ENCODE measurements at regions not wholly inside any gene's neighbourhood (a gene's known extent, or its start where the extent isn't known, plus 50 kb on each side); places are given as distances from the start of the nearest gene placed in this dataset.

- no peak overlapping the region for H3K27ac Mint-ChIP-seq
- WGBS (ENCODE audit: extremely low coverage, insufficient read length, low lambda C conversion rate) = no CpG with 5 or more reads among the region's 2 CpGs
These were observed 154.0 kb downstream of the LY86 start for GRCh38 chr6:6742535-6742934.

More at GRCh38 chr6:6742535-6742934, 154.0 kb downstream of the LY86 start:
- H3K9ac ChIP-seq (ENCODE audit: extremely low read depth, insufficient read length, low read length) = no peak overlapping the region
- no peak overlapping the region for H4K91ac ChIP-seq (ENCODE audit: insufficient read length, low read depth, low read length)
- H3K27ac ChIP-seq (ENCODE audit: insufficient read length, low read depth, low read length) = no peak overlapping the region
- H4K8ac ChIP-seq (replicated peaks; ENCODE audit: insufficient read length, low read depth, low read length) = no peak overlapping the region
- no peak overlapping the region for H2AFZ ChIP-seq (ENCODE audit: low read length)
- H3K4me1 ChIP-seq (ENCODE audit: insufficient read depth, low read length) = 0 out of 2 replicates have a peak, but pooled peaks cover 2% of the 10 kb centered on the region
- no peak for DNase-seq
- no peak overlapping the region for H2AK5ac ChIP-seq (ENCODE audit: insufficient read length, low read length)
- H3K23me2 ChIP-seq (ENCODE audit: insufficient read length, low read depth, low read length, poor library complexity, severe bottlenecking) = no peaks in the 10 kb centered on the region
- H4K5ac ChIP-seq (ENCODE audit: insufficient read length, low read depth, low read length) = no peak overlapping the region
- H2BK5ac ChIP-seq (ENCODE audit: insufficient read length, low read length) = no peak overlapping the region
- peaks cover 2% of the 10 kb centered on the region for H4K20me1 ChIP-seq (ENCODE audit: control insufficient read depth, insufficient read depth, insufficient read length)
- Mint-ChIP-seq H3K27me3 (ENCODE audit: low read depth) (0 out of 2 replicates have a peak, but pooled peaks cover 2% of the 10 kb centered on the region), H3K4me1 (peaks cover 18 to 23% of the 10 kb centered on the region in 2 experiments), H3K36me3 (ENCODE audit: insufficient read depth in 1 of 3, low read depth in 3 of 3) (no peaks in the 10 kb centered on the region), H3K9me3 (peaks cover 0 to 7% of the 10 kb centered on the region in 2 experiments; a peak in 3 of 5 replicates), H3K4me3 (no peak overlapping the region; a peak in 1 of 5 replicates)
- no peak overlapping the region for H2BK20ac ChIP-seq (ENCODE audit: low read depth, low read length, poor library complexity, severe bottlenecking)
- no peaks in the 10 kb centered on the region for H3K27me3 ChIP-seq (ENCODE audit: insufficient read depth, low read length)
- H2BK120ac ChIP-seq (ENCODE audit: low read depth, low read length, poor library complexity, severe bottlenecking) = no peak overlapping the region
- H3K4ac ChIP-seq (ENCODE audit: low read depth, low read length) = no peak overlapping the region
- no peak for TF ChIP-seq CTCF (conservative IDR thresholded peaks at IDR 0.05)
- no peak overlapping the region for H3K14ac ChIP-seq (ENCODE audit: insufficient read depth, low read length)
- H3K79me2 ChIP-seq (ENCODE audit: insufficient read depth, low read length) = no peaks in the 10 kb centered on the region
- no peak overlapping the region for H3K56ac ChIP-seq (ENCODE audit: insufficient read length, low read depth, low read length)
- H3K9me3 ChIP-seq (ENCODE audit: control insufficient read depth, low read depth, low read length) = no peaks in the 10 kb centered on the region
- H3K23ac ChIP-seq (ENCODE audit: insufficient read length, low read depth, low read length) = no peak overlapping the region
- no peak overlapping the region for H2BK15ac ChIP-seq (ENCODE audit: low read depth, low read length)
- no peak overlapping the region for H2BK12ac ChIP-seq (ENCODE audit: insufficient read length, low read depth, low read length)
- H3T11ph ChIP-seq (ENCODE audit: low read length) = no peak overlapping the region
- H3K79me1 ChIP-seq (ENCODE audit: insufficient read depth, low read depth, low read length, poor library complexity, severe bottlenecking) = no peaks in the 10 kb centered on the region
- no peak overlapping the region for H3K4me2 ChIP-seq (ENCODE audit: insufficient read depth, insufficient read length, low read length)
- no peak overlapping the region for H3K18ac ChIP-seq (ENCODE audit: insufficient read length, low read depth, low read length)
